Prostate gland (tissue), 2 donors: ENCODE measurements at regions not wholly inside any gene's neighbourhood (a gene's known extent, or its start where the extent isn't known, plus 50 kb on each side); places are given as distances from the start of the nearest gene placed in this dataset.

Experiments
- POLR2A ChIP-seq: fragments of 450-650 bp; IDR thresholded peaks from one replicate; pipeline ENCODE4 v1.6.1; 2016; ENCODE audit warnings: antibody characterized with exemption, mild to moderate bottlenecking
- TF ChIP-seq, protein P1 (sequence below), 4 experiments: fragments of 200-600 bp in 2 of 4; fragments of 450-650 bp in 2 of 4; sonication (generic) in 2 of 4; IDR thresholded peaks; 1 replicate in 3 of 4; 2 replicates in 1 of 4; pipeline ENCODE4 v1.5.1; 2016 to 2019; ENCODE audit warnings: antibody characterized with exemption in 4 of 4, mild to moderate bottlenecking in 2 of 4, moderate library complexity in 2 of 4

- TF ChIP-seq, protein P1, sequence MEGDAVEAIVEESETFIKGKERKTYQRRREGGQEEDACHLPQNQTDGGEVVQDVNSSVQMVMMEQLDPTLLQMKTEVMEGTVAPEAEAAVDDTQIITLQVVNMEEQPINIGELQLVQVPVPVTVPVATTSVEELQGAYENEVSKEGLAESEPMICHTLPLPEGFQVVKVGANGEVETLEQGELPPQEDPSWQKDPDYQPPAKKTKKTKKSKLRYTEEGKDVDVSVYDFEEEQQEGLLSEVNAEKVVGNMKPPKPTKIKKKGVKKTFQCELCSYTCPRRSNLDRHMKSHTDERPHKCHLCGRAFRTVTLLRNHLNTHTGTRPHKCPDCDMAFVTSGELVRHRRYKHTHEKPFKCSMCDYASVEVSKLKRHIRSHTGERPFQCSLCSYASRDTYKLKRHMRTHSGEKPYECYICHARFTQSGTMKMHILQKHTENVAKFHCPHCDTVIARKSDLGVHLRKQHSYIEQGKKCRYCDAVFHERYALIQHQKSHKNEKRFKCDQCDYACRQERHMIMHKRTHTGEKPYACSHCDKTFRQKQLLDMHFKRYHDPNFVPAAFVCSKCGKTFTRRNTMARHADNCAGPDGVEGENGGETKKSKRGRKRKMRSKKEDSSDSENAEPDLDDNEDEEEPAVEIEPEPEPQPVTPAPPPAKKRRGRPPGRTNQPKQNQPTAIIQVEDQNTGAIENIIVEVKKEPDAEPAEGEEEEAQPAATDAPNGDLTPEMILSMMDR (IDR thresholded peaks at IDR 0.05): no peak
- no peak for TF ChIP-seq POLR2A
These were observed 70.7 kb upstream of the ARMC2 start for GRCh38 chr6:108777536-108777935.
